PFSK-1 (cell line): ENCODE measurements at regions not wholly inside any gene's neighbourhood (a gene's known extent, or its start where the extent isn't known, plus 50 kb on each side); places are given as distances from the start of the nearest gene placed in this dataset.

Source experiments
- FOXP2 ChIP-seq: optimal IDR thresholded peaks from 2 replicates; pipeline ENCODE3; 2011; ENCODE audit warnings: borderline replicate concordance, control low read depth, inconsistent platforms; ENCODE audit not compliant: insufficient read depth; ENCODE audit errors: extremely low read length, extremely low read depth
- SIN3A ChIP-seq: IDR thresholded peaks from 2 replicates; pipeline ENCODE4 v1.6.1; 2012; ENCODE audit warnings: mild to moderate bottlenecking, low read length, moderate library complexity, borderline replicate concordance; ENCODE audit not compliant: insufficient read depth

DNA sequence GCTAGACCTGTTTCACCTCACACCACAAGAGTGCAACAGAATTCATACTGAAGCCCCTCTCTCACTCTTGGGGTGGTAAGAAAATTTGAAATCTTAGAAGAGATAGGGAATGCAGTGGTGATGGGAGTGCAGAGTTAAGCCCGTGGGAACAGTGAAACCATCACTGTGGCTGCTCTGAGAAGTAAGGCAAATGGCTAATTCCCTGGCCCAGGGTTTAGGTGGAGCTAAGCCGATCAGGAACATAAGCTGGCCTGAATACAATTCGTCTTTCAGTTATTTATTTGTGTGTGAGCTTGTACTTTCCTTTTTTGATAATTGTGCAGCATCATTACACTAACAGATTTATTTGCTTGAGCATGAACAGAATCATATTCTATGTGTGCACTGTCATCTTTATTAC, 1070.6 kb downstream of the STPG2 start:
- TF ChIP-seq FOXP2 (no peak), SIN3A (no peak)
